AG09319 (cell line): ENCODE measurements at regions not wholly inside any gene's neighbourhood (a gene's known extent, or its start where the extent isn't known, plus 50 kb on each side); places are given as distances from the start of the nearest gene placed in this dataset.
"Not testable (repeated sequence)": the region's sequence is repeated elsewhere in the genome, so short reads cannot be mapped to it uniquely, and the experiment has no call there.

Experiments used
- DNase-seq: peaks from one replicate; pipeline ENCODE4 v3.0.0-alpha.2; 2010; ENCODE audit warnings: low read depth; ENCODE audit errors: extremely low read depth
- CTCF ChIP-seq: IDR thresholded peaks from 2 replicates; pipeline ENCODE4 v1.5.1; 2011; ENCODE audit warnings: low read depth, mild to moderate bottlenecking, inconsistent platforms, low read length, moderate library complexity

GRCh38 chr6:112437058-112437457 is 89.9 kb downstream of the RFPL4B start:
- no peak for DNase-seq
- TF ChIP-seq CTCF: no peak

- TF ChIP-seq CTCF: no peak
- DNase-seq: no peak
Measured at GRCh38 chr6:112439010-112439409, 91.9 kb downstream of the RFPL4B start.

- no peak for TF ChIP-seq CTCF
- DNase-seq: no peak
Measured at GRCh38 chr6:112439432-112439831, 92.3 kb downstream of the RFPL4B start.

- TF ChIP-seq CTCF: no peak
- DNase-seq: no peak
Measured at GRCh38 chr6:112441607-112442006, 94.5 kb downstream of the RFPL4B start.

GRCh38 chr6:112443179-112444065 is 96.3 kb downstream of the RFPL4B start:
- DNase-seq: peak; percentile 86
- TF ChIP-seq CTCF: no peak; the same call in 1 of the 2 replicates

GRCh38 chr6:112448786-112449185 is 101.7 kb downstream of the RFPL4B start:
- not testable (repeated sequence) for DNase-seq

GRCh38 chr6:112450663-112451062 is 103.5 kb downstream of the RFPL4B start:
- DNase-seq: no peak
- no peak for TF ChIP-seq CTCF

GRCh38 chr6:112457886-112458285 is 110.8 kb downstream of the RFPL4B start:
- no peak for TF ChIP-seq CTCF
- DNase-seq: no peak
